ENCODE measurements at regions not wholly inside any gene's neighbourhood (a gene's known extent, or its start where the extent isn't known, plus 50 kb on each side); places are given as distances from the start of the nearest gene placed in this dataset.
A peak's percentile ranks its signal among the peaks of the same experiment; 100 is the strongest.
"Not testable (repeated sequence)": the region's sequence is repeated elsewhere in the genome, so short reads cannot be mapped to it uniquely, and the experiment has no call there.

- H3K27ac ChIP-seq, result no peak overlapping the region
- peaks cover 0 to 8% of the 10 kb centered on the region in 2 donors for H3K4me1 ChIP-seq (replicated peaks in 1 of 2)
- no peak overlapping the region for H3K4me3 ChIP-seq
- intact Hi-C loops (cut with DNase I), result loop anchor here (5.0 to 10.0 kb wide), 2 partner anchors 1541 to 1543 kb away; no protein-coding TSS in a partner anchor
- TF ChIP-seq CTCF (IDR thresholded peaks at IDR 0.05), result no peak
- TF ChIP-seq POLR2A (IDR thresholded peaks at IDR 0.05), result no peak
- H3K9me3 ChIP-seq (replicated peaks in 1 of 3), result no peaks in the 10 kb centered on the region
- peak in 3 of 7 donors; percentile 45 to 56 (median 52) for DNase-seq
- no peaks in the 10 kb centered on the region for H3K27me3 ChIP-seq
- WGBS, 4 donors, result 58 to 67% (median 66%) methylated on average over 18 to 19 of the region's 19 CpGs
- H3K36me3 ChIP-seq (replicated peaks in 1 of 2), result no peaks in the 10 kb centered on the region
These were observed 309.2 kb downstream of the ZNF536 start for GRCh38 chr19:30681162-30682100.

DNA sequence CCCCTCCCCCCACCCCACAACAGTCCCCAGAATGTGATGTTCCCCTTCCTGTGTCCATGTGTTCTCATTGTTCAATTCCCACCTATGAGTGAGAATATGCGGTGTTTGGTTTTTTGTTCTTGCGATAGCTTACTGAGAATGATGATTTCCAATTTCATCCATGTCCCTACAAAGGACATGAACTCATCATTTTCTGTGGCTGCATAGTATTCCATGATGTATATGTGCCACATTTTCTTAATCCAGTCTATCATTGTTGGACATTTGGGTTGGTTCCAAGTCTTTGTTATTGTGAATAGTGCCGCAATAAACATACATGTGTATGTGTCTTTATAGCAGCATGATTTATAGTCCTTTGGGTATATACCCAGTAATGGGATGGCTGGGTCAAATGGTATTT is 308.2 kb downstream of the ZNF536 start:
- not testable (repeated sequence) for H3K4me1 ChIP-seq (replicated peaks in 1 of 2); H3K27ac ChIP-seq; DNase-seq; H3K9me3 ChIP-seq (replicated peaks in 1 of 3); H3K4me3 ChIP-seq; H3K27me3 ChIP-seq; H3K36me3 ChIP-seq (replicated peaks in 1 of 2)
- 86 to 100% (median 96%) methylated on average over 1 to 3 of the region's 3 CpGs for WGBS, 4 donors
- intact Hi-C loops (cut with DNase I), result loop anchor here (5.0 to 10.0 kb wide), 2 partner anchors 1542 to 1544 kb away; no protein-coding TSS in a partner anchor

DNA sequence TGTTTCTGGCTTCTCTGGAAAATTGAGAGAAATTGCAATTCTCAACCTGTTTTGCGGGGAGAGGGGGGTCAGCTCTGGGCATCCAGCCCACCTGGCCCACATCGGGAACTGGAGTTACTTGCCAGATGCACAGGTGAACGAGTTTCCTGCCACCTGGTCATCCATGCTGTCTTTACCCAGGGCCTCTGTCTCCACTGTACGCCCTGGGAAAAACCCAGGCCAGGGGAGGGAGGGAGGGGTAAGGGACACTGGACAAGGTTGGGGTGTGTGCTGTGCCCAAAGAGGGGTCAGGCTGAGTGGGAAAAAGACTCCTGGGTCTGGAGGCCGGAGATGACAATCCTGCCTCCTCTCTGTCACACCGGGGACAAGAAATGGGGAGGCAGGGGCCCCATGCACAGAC is 307.6 kb downstream of the ZNF536 start:
- Histone ChIP-seq H3K36me3 (replicated peaks in 1 of 2) (no peaks in the 10 kb centered on the region), H3K4me1 (replicated peaks in 1 of 2) (peaks cover 0 to 8% of the 10 kb centered on the region in 2 donors), H3K27ac (no peak overlapping the region), H3K27me3 (no peaks in the 10 kb centered on the region), H3K9me3 (replicated peaks in 1 of 3) (no peaks in the 10 kb centered on the region), H3K4me3 (no peak overlapping the region)
- no peak for TF ChIP-seq POLR2A (IDR thresholded peaks at IDR 0.05)
- TF ChIP-seq CTCF (IDR thresholded peaks at IDR 0.05), result no peak
- no peak for DNase-seq
- intact Hi-C loops (cut with DNase I), result loop anchor here (5.0 to 10.0 kb wide), 3 partner anchors 675 to 1545 kb away; no protein-coding TSS in a partner anchor
- 79 to 92% (median 86%) methylated on average over 5 to 6 of the region's 6 CpGs for WGBS, 4 donors

- Histone ChIP-seq H3K4me1 (replicated peaks in 1 of 2) (peaks cover 0 to 8% of the 10 kb centered on the region in 2 donors), H3K36me3 (replicated peaks in 1 of 2) (no peaks in the 10 kb centered on the region), H3K27me3 (no peaks in the 10 kb centered on the region), H3K4me3 (no peak overlapping the region), H3K27ac (no peak overlapping the region), H3K9me3 (replicated peaks in 1 of 3) (no peaks in the 10 kb centered on the region)
- intact Hi-C loops (cut with DNase I), result loop anchor here in 1 of 2 donors (10.0 kb wide), 1 partner anchor 676 kb away; no protein-coding TSS in a partner anchor
- 71 to 82% (median 79%) methylated on average over 13 to 16 of the region's 16 CpGs for WGBS, 4 donors
- DNase-seq, result no peak
- TF ChIP-seq CTCF (IDR thresholded peaks at IDR 0.05) (no peak), POLR2A (IDR thresholded peaks at IDR 0.05) (no peak)
These were observed 307.0 kb downstream of the ZNF536 start for GRCh38 chr19:30679153-30679702.

Data from adrenal gland (tissue), 9 donors.